GM12878 (cell line): ENCODE measurements at regions not wholly inside any gene's neighbourhood (a gene's known extent, or its start where the extent isn't known, plus 50 kb on each side); places are given as distances from the start of the nearest gene placed in this dataset.

Experiments used
- STAT3 ChIP-seq: IDR thresholded peaks from 2 replicates; pipeline ENCODE4 v1.6.1; 2011; ENCODE audit warnings: low read depth, low read length, improper control_type of control experiment
- SUZ12 ChIP-seq: fragments of 200-600 bp; sonication (generic); IDR thresholded peaks from one replicate; pipeline ENCODE4 v1.6.1; 2018; ENCODE audit warnings: antibody characterized with exemption, mild to moderate bottlenecking; ENCODE audit not compliant: unreplicated experiment
- TF ChIP-seq, protein P1 (sequence below), 3 experiments: IDR thresholded peaks in 2 of 3; conservative IDR thresholded peaks in 1 of 3; 2 replicates each; pipeline ENCODE4 v1.5.1; 2011; ENCODE audit warnings: low read depth in 3 of 3, low read length in 3 of 3, mild to moderate bottlenecking in 3 of 3, control low read depth in 2 of 3, moderate library complexity in 2 of 3, inconsistent platforms in 1 of 3, mixed read lengths in 1 of 3; ENCODE audit not compliant: control insufficient read depth in 2 of 3, insufficient read depth in 1 of 3; ENCODE audit errors: extremely low read depth in 1 of 3

DNA sequence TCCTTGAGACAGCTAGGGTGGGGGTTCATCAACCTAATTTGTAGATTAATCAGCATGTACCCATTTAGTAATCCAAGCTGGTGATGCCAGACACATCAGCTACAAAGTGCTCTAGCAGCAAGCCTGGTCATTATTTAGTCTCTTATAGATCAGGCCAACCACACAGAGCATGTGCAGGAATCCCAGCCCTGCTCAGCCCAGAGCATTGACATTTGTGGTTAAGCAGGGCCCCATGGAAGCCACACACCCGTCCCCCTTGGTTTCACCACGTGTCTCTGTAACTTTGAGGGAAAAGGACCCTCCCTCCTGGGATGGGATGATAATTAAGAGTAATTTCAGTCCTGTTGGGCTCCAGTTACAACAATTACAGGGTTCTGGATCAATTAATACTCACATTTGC lies 268.8 kb upstream of the RPL38 start:
- TF ChIP-seq, protein P1, sequence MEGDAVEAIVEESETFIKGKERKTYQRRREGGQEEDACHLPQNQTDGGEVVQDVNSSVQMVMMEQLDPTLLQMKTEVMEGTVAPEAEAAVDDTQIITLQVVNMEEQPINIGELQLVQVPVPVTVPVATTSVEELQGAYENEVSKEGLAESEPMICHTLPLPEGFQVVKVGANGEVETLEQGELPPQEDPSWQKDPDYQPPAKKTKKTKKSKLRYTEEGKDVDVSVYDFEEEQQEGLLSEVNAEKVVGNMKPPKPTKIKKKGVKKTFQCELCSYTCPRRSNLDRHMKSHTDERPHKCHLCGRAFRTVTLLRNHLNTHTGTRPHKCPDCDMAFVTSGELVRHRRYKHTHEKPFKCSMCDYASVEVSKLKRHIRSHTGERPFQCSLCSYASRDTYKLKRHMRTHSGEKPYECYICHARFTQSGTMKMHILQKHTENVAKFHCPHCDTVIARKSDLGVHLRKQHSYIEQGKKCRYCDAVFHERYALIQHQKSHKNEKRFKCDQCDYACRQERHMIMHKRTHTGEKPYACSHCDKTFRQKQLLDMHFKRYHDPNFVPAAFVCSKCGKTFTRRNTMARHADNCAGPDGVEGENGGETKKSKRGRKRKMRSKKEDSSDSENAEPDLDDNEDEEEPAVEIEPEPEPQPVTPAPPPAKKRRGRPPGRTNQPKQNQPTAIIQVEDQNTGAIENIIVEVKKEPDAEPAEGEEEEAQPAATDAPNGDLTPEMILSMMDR (IDR thresholded peaks at IDR 0.05 in 2 of 3, conservative IDR thresholded peaks at IDR 0.05 in 1 of 3; ENCODE audit: control insufficient read depth in 2 of 3, extremely low read depth in 1 of 3, insufficient read depth in 1 of 3, low read depth in 3 of 3, low read length in 3 of 3), result no peak
- TF ChIP-seq SUZ12 (no peak), STAT3 (no peak)
